ENCODE measurements at regions not wholly inside any gene's neighbourhood (a gene's known extent, or its start where the extent isn't known, plus 50 kb on each side); places are given as distances from the start of the nearest gene placed in this dataset.

- no peak for DNase-seq
Observed at GRCh38 chr4:63017300-63017699, 1392.0 kb downstream of the TECRL start.

DNA sequence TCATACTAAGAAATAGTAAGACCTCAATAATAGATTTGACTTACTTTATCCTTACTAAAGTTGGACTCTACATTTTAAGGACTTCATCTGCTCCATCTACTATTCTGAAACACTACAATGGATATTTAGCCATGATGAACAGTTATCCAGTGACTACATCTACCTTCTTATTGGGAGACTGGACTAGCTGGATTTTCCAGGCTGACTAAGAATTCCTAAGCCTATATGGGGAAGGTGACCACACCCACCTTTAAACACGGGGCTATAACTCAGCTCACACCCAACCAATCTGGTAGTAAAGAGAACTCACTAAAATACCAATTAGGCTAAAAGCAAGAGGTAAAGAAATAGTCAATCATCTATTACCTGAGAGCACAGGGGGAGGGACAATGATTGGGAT is 1438.4 kb downstream of the TECRL start:
- no peak for DNase-seq

GRCh38 chr4:62960415-62960814 is 1448.8 kb downstream of the TECRL start:
- DNase-seq = no peak

DNA sequence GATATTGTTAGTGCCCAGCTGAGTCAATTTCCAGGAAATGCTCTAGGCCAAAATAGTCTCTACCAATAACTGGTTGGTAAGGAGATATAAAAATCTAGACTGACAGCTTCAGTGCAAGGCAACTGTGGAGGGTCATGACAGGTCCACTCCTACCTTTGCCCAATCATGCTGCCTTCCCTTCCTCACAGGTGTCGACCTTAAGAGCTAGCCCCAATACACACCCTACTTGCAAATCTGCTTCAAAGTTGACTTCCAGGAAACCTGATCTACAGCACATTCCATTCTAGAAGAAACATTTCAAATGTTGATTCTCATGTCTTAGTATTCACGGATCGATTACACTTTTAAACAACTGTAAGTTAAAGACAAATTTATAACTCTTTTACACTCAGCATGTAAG is 1455.5 kb downstream of the TECRL start:
- DNase-seq = no peak

DNA sequence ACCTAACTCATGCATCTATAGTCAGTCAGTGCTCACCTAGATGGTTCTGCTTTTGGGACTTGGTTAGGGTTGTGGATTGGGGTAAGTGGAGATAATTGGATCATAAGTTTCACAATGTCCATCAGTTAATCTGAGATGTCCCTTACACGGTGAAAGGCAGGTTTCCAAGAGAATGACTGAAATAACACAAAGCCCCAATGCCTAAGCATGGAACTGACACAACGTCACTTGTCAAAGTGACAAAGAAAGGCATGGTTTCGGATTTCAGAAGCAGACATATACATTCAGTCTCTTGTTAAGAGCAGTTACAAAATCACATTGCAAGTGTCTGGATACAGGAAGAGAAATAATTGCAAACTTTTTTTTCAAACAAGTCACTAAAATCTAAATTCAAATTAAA is 1456.9 kb downstream of the TECRL start:
- DNase-seq = no peak

DNA sequence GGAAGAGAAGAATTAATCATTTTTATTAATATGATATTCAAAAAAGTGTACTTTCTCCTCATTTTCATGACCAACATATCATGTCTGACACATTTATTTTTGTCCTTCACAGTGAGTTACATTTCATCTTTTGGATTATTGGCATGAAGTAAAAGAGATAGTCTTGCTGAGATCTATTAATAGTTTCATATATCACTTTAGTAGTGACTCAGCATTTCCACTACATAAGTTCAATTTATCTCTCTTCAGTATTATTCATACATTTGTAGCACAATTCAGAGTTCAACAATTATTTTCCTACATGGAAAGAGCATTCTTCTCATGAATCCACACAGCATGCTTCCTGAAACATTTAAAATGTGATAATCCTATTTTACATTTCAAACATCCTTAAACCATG is 1461.1 kb downstream of the TECRL start:
- no peak for DNase-seq

DNA sequence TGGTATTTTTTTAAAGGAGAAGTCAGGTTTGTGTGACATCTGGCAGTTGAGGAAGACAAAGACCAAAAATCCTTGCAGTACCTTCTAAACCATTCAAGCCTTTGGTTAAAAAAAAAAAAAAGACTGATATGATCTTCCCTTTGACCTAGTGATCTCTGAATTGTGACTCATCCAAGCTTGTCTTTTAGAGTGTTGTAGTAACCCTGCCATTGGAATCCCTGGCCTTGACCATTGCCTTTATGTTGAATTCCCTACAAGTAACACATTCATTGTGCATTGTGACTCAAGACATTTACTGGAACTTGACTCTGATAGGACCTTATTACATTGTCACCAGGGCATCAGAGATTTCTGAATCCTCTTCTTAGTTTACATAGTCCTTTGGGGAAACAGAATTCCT is 1469.0 kb downstream of the TECRL start:
- no peak for DNase-seq

DNA sequence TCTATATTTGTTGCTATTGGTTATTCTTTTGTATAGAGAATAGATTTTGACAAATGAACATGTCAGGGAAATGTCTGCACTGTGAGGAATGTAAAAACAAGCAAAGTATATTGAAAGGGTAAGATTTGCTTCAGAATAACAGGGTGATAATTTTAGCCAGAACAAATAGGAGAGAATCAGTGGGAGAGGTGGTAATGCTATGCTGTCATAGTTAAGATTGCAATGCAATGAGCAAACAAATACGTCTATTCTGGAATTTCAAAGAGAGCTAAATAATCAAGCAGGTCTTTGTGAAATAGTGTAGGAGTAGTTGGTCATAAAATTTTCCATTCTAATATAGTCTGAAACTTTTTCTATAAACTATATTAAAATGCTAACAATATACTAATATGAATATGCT is 1478.4 kb downstream of the TECRL start:
- no peak for DNase-seq

DNA sequence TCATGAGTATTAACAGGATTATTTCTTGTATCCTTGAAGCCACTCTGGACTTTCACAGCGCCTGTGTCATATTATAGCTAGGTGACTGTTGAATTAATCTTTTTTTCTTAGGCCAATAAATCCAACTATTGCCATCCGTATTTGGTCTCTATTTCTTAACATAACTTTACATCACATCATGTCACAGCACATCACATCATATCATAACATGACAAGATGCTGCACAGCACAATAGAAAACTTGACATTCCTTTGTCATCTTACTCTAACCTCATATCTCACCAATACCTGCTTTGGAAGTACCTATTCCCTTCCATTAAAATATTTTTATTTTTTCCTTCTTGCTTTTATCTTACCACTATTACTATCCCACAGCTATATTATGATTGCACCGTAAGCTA is 1480.8 kb downstream of the TECRL start:
- no peak for DNase-seq

DNA sequence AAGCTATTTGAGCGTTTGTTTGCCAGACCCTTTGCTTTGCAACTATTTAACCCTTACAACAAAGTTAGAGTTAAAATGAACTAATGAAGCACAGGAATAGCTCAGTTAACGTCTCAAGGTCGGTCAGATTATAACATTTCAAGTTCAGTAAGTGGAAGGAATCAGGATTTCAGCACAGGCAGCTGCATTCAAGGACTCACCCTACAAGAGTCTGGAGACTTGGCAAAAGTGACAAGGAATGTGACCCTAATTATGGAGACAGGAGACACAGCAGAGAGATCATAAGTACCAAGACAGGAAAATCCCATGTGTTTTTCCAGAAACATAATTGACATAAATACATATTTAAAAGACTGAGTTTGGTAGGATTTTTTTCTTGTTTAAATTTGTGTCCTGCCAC is 1481.7 kb downstream of the TECRL start:
- no peak for DNase-seq

DNA sequence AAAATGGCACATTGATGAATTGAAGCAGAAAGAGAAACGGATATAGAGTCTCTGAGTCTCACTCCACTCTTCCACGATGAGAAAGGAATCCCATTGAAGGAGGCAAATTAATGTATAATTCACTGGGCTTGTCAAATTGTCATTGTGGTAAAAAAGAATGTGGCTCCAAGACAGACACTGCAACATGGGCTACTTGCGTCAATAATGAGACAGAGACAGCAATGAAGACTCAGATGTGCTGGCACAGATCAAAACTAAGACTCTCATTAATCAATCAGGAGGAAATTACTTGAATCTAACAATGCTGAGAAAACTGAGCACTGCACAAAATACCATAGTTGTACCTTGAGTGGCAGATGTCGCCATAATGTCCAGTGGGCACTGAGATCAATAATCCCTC is 1485.5 kb downstream of the TECRL start:
- no peak for DNase-seq

- no peak for DNase-seq
Observed at GRCh38 chr4:62917649-62918048, 1491.6 kb downstream of the TECRL start.

DNA sequence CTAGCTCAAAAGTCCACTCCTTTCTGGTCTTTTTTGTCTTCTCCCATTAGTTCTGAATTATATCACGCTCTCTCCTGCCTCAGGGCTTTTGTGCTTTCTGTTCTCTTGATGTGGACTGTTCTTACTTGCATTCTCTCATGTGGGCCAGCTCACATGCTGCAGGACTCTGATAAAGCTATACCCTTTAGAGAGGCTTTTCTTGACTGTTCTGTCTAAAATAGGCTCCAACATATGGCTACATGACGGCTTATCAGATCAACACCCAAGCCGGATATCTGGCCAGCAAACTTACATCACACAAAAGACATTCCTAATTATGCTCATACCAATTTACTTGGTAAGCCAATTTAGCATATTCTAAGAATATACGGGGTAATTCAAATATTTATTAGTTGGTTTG is 1494.5 kb downstream of the TECRL start:
- DNase-seq = no peak

DNA sequence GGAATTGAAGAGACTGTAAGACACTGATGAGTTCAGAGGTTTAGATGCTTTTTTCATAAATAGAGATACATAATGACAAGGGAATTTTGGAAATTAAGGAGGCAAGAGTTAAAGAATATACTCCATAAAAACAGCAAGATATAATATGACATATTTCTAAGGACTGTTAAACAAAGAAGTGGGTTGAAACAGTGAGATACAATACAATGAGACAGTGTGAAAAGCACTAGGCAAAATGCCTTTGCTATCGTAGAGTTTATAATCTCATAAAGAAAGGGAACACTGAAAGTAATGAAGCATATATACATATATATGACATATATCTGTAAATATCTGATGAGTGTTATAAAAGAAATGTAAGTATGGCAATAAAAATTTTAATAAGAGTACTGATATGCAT is 1496.2 kb downstream of the TECRL start:
- DNase-seq = no peak

- DNase-seq = no peak
Observed at GRCh38 chr4:62912531-62912930, 1496.7 kb downstream of the TECRL start.

- no peak for DNase-seq
Observed at GRCh38 chr4:62909238-62909637, 1500.0 kb downstream of the TECRL start.

DNA sequence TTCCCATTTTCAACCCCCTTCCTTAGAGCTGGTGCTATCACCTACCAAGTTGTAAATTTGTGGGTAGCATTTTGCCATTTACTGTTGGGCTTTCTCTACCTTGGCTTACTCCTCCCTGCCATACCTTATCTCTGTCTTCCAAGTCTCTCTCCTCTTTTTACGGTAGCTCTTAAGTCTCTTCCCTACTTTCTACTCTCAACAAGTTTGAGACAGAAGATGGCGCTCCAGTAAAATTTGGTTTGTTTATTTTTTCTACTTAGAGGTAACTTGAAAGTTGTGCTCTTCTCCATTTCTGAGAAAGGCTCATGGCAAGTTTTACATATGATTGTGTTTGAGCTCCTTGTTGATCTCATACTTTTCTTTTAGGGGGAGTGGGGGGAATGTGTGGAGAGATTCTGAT is 1508.1 kb downstream of the TECRL start:
- no peak for DNase-seq

DNA sequence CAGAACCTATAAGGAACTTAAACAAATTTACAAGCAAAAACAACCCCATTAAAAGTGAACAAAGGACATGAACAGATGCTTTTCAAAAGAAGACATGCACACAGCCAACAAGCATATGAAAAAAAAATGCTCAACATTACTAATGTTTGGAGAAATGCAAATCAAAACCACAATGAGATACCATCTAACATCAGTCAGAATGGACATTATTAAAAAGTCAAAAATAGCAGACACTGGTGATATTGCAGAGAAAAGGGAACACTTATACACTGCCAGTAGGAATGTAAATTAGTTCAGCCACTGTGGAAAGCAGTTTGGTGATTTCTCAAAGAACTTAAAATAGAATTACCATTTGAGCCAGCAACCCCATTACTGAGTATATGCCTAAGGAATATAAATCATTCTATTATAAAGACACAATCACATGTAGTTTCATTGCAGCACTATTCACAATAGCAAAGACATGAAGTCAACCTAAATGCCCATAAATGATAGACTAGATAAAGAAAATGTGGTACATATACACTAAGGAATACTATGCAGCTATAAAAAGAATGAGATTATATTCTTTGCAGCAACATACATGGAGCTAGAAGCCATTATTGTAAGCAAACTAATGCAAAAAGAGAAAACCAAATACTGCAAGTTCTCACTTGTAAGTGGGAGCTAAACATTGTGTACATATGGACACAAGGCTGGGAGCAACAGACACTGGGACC is 1509.4 kb downstream of the TECRL start:
- DNase-seq = no peak

DNA sequence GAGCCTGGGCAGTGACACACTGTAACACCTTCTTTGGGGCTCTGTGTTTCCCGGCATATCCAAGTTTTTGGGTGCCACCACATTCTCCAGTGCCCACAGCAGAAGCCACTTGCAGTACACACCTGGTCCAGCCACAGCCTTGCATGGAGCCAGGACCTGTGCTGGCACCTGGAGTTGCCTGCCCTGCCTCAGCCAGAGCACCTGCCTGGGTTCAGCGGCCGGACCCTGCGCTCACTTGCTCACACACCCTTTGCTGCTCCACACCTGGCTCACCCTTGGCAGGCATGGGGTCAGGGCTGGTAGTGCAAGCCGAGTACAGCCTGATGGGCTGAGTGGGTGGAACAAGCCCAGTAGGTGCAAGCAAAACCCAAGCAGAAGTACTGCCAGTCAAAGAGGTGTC is 1511.1 kb downstream of the TECRL start:
- no peak for DNase-seq

DNA sequence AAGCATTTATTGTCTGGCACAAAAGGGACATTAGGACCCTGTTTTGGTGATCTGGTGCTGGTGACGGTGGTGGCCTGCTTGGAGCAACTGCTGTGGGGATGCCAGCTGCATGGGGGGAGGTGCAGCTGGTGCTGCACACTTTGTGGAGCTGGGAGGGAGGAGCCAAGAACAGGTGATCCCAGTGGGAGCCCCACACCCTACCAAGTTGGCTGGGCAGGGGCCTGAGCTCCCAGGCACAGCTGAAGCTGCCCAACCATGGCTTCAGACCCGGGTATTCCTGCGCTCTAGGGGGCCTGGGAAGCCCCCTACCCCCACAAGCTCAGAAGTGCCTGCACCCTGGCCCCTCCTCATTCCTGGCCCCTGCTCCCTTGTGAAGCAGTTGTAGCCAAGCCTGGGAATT is 1512.5 kb downstream of the TECRL start:
- no peak for DNase-seq

DNA sequence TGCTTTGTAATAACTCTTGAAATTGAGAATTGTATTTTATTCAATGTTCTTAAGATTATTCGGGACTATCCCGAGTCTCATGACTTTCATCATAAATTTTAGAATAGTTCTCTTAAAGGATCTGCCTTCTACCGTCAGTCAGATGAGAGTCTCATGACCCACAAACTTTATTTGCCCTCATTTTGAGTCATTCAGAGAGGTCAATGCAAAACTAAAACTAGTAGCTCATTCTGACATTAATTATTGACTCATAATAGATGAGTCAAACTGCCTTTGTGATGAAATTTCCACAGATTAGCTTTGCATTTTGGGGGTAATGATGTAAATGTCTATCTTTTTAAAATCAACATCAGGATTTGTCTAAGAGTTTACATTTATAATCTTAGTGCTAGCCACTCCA is 1527.3 kb downstream of the TECRL start:
- DNase-seq = no peak

DNA sequence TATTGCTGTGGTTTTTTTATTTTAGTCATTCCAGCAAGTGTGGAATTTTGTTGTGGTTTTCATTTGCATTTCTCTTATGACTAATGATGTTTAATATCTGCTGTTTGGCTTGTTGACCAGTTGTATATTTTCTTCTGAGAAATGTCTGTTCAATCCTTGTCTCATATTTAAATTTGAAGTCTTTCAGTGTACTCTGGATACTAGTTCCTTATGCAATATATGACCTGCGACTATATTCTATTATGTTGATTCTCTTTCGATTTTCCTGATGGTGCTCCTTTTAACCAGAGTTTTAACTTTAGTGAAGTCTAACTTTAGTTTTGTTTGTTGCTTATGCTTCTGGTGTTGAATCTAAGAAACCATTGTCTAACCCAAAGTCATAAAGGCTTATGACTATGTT is 1528.0 kb downstream of the TECRL start:
- no peak for DNase-seq

DNA sequence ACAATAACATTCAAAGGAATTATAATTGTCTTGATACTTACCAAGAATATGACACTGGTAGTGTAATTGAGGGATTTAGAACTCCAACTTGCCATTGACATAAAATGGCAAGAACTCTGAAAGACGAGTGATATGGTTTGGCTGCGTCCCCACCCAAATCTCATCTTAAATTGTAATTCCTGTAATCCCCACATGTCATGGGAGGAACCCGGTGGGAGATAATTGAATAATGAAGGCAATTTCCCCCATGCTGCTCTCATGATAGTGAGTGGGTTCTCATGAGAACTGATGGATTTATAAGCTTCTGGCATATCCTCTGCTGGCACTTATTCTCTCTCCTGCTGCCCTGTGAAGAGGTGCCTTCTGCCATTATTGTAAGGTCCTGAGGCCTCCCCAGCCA is 1536.4 kb downstream of the TECRL start:
- DNase-seq = no peak

- no peak for DNase-seq
Observed at GRCh38 chr4:62871078-62871477, 1538.2 kb downstream of the TECRL start.

GRCh38 chr4:62870451-62870850 is 1538.8 kb downstream of the TECRL start:
- no peak for DNase-seq

DNA sequence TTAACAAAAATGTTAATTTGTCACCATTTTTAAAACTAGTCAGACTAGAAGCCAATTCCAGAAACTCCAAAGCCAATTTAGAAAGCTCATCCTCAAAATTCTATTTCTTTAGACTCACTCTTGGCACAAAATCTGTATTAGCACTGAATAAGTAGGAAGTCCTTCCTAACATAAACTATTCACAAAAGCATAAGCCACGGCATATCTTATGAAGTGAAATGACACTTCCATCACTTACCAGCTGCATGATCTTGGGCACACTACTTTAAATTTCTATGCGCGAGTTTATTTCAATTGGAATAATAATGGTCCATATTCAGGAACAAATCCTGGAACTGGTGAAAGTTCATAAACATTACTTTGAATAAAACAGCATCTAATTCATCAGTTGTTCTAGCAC is 1544.0 kb downstream of the TECRL start:
- DNase-seq = no peak
